GM12878 (cell line): ENCODE measurements at regions not wholly inside any gene's neighbourhood (a gene's known extent, or its start where the extent isn't known, plus 50 kb on each side); places are given as distances from the start of the nearest gene placed in this dataset.

Experiments
- ATAC-seq: fragments of 200-7000 bp; cut with Tn5 transposase; 3 replicates; pipeline ENCODE4 v1.9.1; 2020; ENCODE audit warnings: mild to moderate bottlenecking, moderate library complexity
- BruUV-seq: library from RNA; stranded (reverse); fragments of 400-500 nt; replicated peaks from 2 replicates; lab custom pipeline; 2021; lab: Mats Ljungman, UMichigan
- CTCF ChIA-PET: fragments of 300-600 bp; sonication (Branson Sonifier 250); formaldehyde crosslinking; extraction: SDS; loops from one replicate; lab custom pipeline; 2021; ENCODE audit warnings: inconsistent platforms; lab: Yijun Ruan, JAX
- POLR2A ChIA-PET: fragments of 350-600 bp; formaldehyde crosslinking; extraction: SDS; loops from one replicate; lab custom pipeline; 2021; ENCODE audit warnings: inconsistent platforms; lab: Charles Lee
- RAD21 ChIA-PET: fragments of 300-600 bp; sonication (Branson Sonifier 250); formaldehyde crosslinking; loops from one replicate; lab custom pipeline; 2023; ENCODE audit warnings: antibody characterized with exemption; ENCODE audit not compliant: unreplicated experiment; lab: Charles Lee
- SMC1A ChIA-PET: fragments of 300-600 bp; sonication (Branson Sonifier 250); formaldehyde crosslinking; loops from one replicate; lab custom pipeline; 2023; ENCODE audit not compliant: unreplicated experiment, uncharacterized antibody; lab: Charles Lee
- DNase-seq: peaks from one replicate; pipeline ENCODE4 v3.0.0-alpha.2; 2011; ENCODE audit warnings: low read depth, low spot score
- FAIRE-seq: peaks from 3 replicates; lab custom pipeline; 2011; peaks lifted over from hg19 to GRCh38; lab: Jason Lieb, UNC
- H2AFZ ChIP-seq: 2 replicates; pipeline ENCODE4 v1.6.0; 2011; ENCODE audit warnings: low read depth, low read length, control low read depth; ENCODE audit not compliant: control insufficient read depth
- H3K27ac ChIP-seq: 2 replicates; pipeline ENCODE4 v1.5.1; 2011; ENCODE audit warnings: control low read depth; ENCODE audit not compliant: control insufficient read depth, insufficient read depth
- H3K27me3 ChIP-seq, 2 experiments: replicated peaks in 1 of 2; 2 replicates each; pipeline versions ENCODE4 v1.6.0 to v1.6.1; 2011; ENCODE audit warnings: low read length in 1 of 2; ENCODE audit not compliant: control insufficient read depth in 2 of 2, insufficient read depth in 2 of 2
- H3K36me3 ChIP-seq, 2 experiments: 2 replicates each; pipeline ENCODE4 v1.5.1; 2011; ENCODE audit warnings: low read length in 1 of 2; ENCODE audit not compliant: control insufficient read depth in 2 of 2, insufficient read depth in 2 of 2
- H3K4me1 ChIP-seq: 2 replicates; pipeline ENCODE4 v1.6.1; 2011; ENCODE audit warnings: mild to moderate bottlenecking, low read length, moderate library complexity, mixed read lengths; ENCODE audit not compliant: control insufficient read depth, insufficient read depth
- H3K4me2 ChIP-seq: 2 replicates; pipeline ENCODE4 v1.6.0; 2011; ENCODE audit warnings: control low read depth; ENCODE audit not compliant: control insufficient read depth, insufficient read depth
- H3K4me3 ChIP-seq: fragments of 200-600 bp; sonication (generic); 2 replicates; pipeline ENCODE4 v1.5.1; 2016
- H3K79me2 ChIP-seq: 2 replicates; pipeline ENCODE4 v1.6.0; 2011; ENCODE audit warnings: low read length; ENCODE audit not compliant: control insufficient read depth, insufficient read depth
- H3K9ac ChIP-seq: 2 replicates; pipeline ENCODE4 v1.8.0; 2011; ENCODE audit warnings: low read length, control low read depth, mixed read lengths; ENCODE audit not compliant: control insufficient read depth, insufficient read depth
- H3K9me3 ChIP-seq: replicated peaks from 3 replicates; pipeline ENCODE4 v1.5.1; 2011; ENCODE audit warnings: mild to moderate bottlenecking, low read length; ENCODE audit not compliant: control insufficient read depth, insufficient read depth
- H4K20me1 ChIP-seq: 2 replicates; pipeline ENCODE4 v1.6.0; 2011; ENCODE audit not compliant: control insufficient read depth, insufficient read depth
- ATF7 ChIP-seq: fragments of 450-650 bp; IDR thresholded peaks from 2 replicates; pipeline ENCODE4 v1.6.1; 2016; ENCODE audit warnings: low read depth, mild to moderate bottlenecking
- CEBPB ChIP-seq, 2 experiments: fragments of 150-350 bp in 1 of 2; IDR thresholded peaks; 2 replicates each; pipeline ENCODE4 v1.6.1; 2012 to 2014; ENCODE audit warnings: low read depth in 2 of 2, low read length in 2 of 2, borderline replicate concordance in 1 of 2, inconsistent platforms in 1 of 2
- DPF2 ChIP-seq: fragments of 450-650 bp; IDR thresholded peaks from 2 replicates; pipeline ENCODE4 v1.6.1; 2017; ENCODE audit warnings: mild to moderate bottlenecking
- IRF4 ChIP-seq: IDR thresholded peaks from 2 replicates; pipeline ENCODE4 v1.6.1; 2011; ENCODE audit warnings: low read depth, low read length
- KLF5 ChIP-seq: fragments of 450-650 bp; IDR thresholded peaks from 2 replicates; pipeline ENCODE4 v1.6.1; 2014; ENCODE audit warnings: mild to moderate bottlenecking; ENCODE audit not compliant: partially characterized antibody
- NBN ChIP-seq: fragments of 450-650 bp; IDR thresholded peaks from 2 replicates; pipeline ENCODE4 v1.6.1; 2016
- NR2C2 ChIP-seq: IDR thresholded peaks from 2 replicates; pipeline ENCODE4 v1.6.1; 2011; ENCODE audit warnings: borderline replicate concordance, low read depth; ENCODE audit not compliant: control insufficient read depth, insufficient read length
- NR2F1 ChIP-seq: fragments of 450-650 bp; conservative IDR thresholded peaks from 2 replicates; pipeline ENCODE4 v1.6.1; 2017; ENCODE audit warnings: mild to moderate bottlenecking
- WGBS: methylation state at CpG from one replicate; pipeline ENCODE4 v1.1.6; 2016; ENCODE audit warnings: low lambda C conversion rate; ENCODE audit not compliant: insufficient replicate concordance, insufficient coverage; ENCODE audit errors: missing lambda C conversion rate; 5-methylcytosine and 5-hydroxymethylcytosine counted together
- in situ Hi-C: fragments of 300-500 bp; cut with MboI; formaldehyde crosslinking; loops from 9 replicates; pipeline ENCODE4 v1.14.3; 2018; ENCODE audit warnings: mixed read lengths
- intact Hi-C: fragments of 100-400 bp; cut with micrococcal nuclease; formaldehyde crosslinking; loops from one replicate; pipeline ENCODE4 v1.14.2; 2022; ENCODE audit not compliant: unreplicated experiment
- TF ChIP-seq, protein P1 (sequence below): IDR thresholded peaks from 2 replicates; pipeline ENCODE4 v1.6.1; 2012; ENCODE audit warnings: low read depth, low read length, improper control_type of control experiment
- TF ChIP-seq, protein P2 (sequence below): IDR thresholded peaks from 2 replicates; pipeline ENCODE4 v1.6.1; 2011; ENCODE audit warnings: borderline replicate concordance, low read depth, mild to moderate bottlenecking, moderate library complexity, mixed read lengths, low read length; ENCODE audit not compliant: insufficient read depth; ENCODE audit errors: extremely low read length
- TF ChIP-seq, protein P3 (sequence below): IDR thresholded peaks from 2 replicates; pipeline ENCODE4 v1.6.1; 2012; ENCODE audit warnings: low read depth, low read length, improper control_type of control experiment
- TF ChIP-seq, protein P4 (sequence below): fragments of 450-650 bp; IDR thresholded peaks from 2 replicates; pipeline ENCODE4 v1.6.1; 2017; ENCODE audit warnings: mild to moderate bottlenecking, low read depth, inconsistent platforms; ENCODE audit not compliant: poor library complexity, severe bottlenecking
- TF ChIP-seq, protein P5 (sequence below): fragments of 450-650 bp; IDR thresholded peaks from 2 replicates; pipeline ENCODE4 v1.6.1; 2017; ENCODE audit warnings: mild to moderate bottlenecking
- TF ChIP-seq, protein P6 (sequence below): fragments of 450-650 bp; IDR thresholded peaks from 2 replicates; pipeline ENCODE4 v1.6.1; 2014; ENCODE audit warnings: mild to moderate bottlenecking

DNA sequence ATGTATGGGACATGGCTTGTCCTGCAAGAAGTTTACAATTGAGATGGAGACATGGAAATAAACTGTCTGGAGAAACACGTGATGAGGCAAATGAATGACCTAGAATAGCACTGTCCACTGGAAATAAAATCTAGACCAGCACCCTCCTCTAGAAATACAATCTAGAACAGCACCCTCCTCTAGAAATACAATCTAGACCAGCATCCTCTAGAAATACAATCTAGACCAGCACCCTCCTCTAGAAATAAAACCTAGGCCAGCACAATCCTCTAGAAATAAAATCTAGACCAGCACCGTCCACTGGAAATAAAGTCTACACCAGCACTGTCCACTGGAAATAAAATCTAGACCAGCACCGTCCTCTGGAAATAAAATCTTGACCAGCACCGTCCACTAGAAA is 69.2 kb upstream of the RFLNA start:
- SMC1A ChIA-PET: interaction anchor here (0.9 kb wide), 1 partner anchor 8 kb away, joined by 3 read pairs; no protein-coding TSS in a partner anchor
- CTCF ChIA-PET: interaction anchor here (1.3 kb wide), 1 partner anchor 8 kb away, joined by 4 read pairs; no protein-coding TSS in a partner anchor
- FAIRE-seq (no peak), ATAC-seq (no peak), DNase-seq (no peak)
- H3K27me3 ChIP-seq: 0 out of 4 replicates have a peak, but pooled peaks cover 0 to 1% of the 10 kb centered on the region in 2 experiments
- no TSS peak for BruUV-seq
- no peaks in the 10 kb centered on the region for H4K20me1 ChIP-seq
- H3K9ac ChIP-seq: no peak overlapping the region
- POLR2A ChIA-PET: no interaction called here
- in situ Hi-C loops: no loop called here
- H3K27ac ChIP-seq: no peak overlapping the region
- intact Hi-C loops: no loop called here
- H3K9me3 ChIP-seq: no peaks in the 10 kb centered on the region; the same call in 2 of the 3 replicates
- no peaks in the 10 kb centered on the region for H3K36me3 ChIP-seq
- no peaks in the 10 kb centered on the region for H3K79me2 ChIP-seq
- 35% methylated on average over 4 of the region's 4 CpGs for WGBS
- RAD21 ChIA-PET: no interaction called here
- no peak overlapping the region for H3K4me2 ChIP-seq
- no peak overlapping the region for H2AFZ ChIP-seq
- no peak overlapping the region for H3K4me3 ChIP-seq
- H3K4me1 ChIP-seq: no peaks in the 10 kb centered on the region
- TF ChIP-seq KLF5 (no peak), IRF4 (no peak), CEBPB (IDR thresholded peaks at IDR 0.05; ENCODE audit: borderline replicate concordance in 1 of 2, low read depth in 2 of 2, low read length in 2 of 2) (no peak), ATF7 (no peak), NR2F1 (no peak), NBN (no peak), NR2C2 (no peak), DPF2 (no peak)
- TF ChIP-seq, protein P1, sequence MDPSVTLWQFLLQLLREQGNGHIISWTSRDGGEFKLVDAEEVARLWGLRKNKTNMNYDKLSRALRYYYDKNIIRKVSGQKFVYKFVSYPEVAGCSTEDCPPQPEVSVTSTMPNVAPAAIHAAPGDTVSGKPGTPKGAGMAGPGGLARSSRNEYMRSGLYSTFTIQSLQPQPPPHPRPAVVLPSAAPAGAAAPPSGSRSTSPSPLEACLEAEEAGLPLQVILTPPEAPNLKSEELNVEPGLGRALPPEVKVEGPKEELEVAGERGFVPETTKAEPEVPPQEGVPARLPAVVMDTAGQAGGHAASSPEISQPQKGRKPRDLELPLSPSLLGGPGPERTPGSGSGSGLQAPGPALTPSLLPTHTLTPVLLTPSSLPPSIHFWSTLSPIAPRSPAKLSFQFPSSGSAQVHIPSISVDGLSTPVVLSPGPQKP: no peak
- TF ChIP-seq, protein P2, sequence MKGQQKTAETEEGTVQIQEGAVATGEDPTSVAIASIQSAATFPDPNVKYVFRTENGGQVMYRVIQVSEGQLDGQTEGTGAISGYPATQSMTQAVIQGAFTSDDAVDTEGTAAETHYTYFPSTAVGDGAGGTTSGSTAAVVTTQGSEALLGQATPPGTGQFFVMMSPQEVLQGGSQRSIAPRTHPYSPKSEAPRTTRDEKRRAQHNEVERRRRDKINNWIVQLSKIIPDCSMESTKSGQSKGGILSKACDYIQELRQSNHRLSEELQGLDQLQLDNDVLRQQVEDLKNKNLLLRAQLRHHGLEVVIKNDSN: no peak
- TF ChIP-seq, protein P3, sequence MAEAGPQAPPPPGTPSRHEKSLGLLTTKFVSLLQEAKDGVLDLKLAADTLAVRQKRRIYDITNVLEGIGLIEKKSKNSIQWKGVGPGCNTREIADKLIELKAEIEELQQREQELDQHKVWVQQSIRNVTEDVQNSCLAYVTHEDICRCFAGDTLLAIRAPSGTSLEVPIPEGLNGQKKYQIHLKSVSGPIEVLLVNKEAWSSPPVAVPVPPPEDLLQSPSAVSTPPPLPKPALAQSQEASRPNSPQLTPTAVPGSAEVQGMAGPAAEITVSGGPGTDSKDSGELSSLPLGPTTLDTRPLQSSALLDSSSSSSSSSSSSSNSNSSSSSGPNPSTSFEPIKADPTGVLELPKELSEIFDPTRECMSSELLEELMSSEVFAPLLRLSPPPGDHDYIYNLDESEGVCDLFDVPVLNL: no peak
- TF ChIP-seq, protein P4, sequence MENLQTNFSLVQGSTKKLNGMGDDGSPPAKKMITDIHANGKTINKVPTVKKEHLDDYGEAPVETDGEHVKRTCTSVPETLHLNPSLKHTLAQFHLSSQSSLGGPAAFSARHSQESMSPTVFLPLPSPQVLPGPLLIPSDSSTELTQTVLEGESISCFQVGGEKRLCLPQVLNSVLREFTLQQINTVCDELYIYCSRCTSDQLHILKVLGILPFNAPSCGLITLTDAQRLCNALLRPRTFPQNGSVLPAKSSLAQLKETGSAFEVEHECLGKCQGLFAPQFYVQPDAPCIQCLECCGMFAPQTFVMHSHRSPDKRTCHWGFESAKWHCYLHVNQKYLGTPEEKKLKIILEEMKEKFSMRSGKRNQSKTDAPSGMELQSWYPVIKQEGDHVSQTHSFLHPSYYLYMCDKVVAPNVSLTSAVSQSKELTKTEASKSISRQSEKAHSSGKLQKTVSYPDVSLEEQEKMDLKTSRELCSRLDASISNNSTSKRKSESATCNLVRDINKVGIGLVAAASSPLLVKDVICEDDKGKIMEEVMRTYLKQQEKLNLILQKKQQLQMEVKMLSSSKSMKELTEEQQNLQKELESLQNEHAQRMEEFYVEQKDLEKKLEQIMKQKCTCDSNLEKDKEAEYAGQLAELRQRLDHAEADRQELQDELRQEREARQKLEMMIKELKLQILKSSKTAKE: no peak
- TF ChIP-seq, protein P5, sequence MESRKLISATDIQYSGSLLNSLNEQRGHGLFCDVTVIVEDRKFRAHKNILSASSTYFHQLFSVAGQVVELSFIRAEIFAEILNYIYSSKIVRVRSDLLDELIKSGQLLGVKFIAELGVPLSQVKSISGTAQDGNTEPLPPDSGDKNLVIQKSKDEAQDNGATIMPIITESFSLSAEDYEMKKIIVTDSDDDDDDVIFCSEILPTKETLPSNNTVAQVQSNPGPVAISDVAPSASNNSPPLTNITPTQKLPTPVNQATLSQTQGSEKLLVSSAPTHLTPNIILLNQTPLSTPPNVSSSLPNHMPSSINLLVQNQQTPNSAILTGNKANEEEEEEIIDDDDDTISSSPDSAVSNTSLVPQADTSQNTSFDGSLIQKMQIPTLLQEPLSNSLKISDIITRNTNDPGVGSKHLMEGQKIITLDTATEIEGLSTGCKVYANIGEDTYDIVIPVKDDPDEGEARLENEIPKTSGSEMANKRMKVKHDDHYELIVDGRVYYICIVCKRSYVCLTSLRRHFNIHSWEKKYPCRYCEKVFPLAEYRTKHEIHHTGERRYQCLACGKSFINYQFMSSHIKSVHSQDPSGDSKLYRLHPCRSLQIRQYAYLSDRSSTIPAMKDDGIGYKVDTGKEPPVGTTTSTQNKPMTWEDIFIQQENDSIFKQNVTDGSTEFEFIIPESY: no peak
- TF ChIP-seq, protein P6, sequence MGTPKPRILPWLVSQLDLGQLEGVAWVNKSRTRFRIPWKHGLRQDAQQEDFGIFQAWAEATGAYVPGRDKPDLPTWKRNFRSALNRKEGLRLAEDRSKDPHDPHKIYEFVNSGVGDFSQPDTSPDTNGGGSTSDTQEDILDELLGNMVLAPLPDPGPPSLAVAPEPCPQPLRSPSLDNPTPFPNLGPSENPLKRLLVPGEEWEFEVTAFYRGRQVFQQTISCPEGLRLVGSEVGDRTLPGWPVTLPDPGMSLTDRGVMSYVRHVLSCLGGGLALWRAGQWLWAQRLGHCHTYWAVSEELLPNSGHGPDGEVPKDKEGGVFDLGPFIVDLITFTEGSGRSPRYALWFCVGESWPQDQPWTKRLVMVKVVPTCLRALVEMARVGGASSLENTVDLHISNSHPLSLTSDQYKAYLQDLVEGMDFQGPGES: no peak
